Neural progenitor cell (in vitro differentiated cells): ENCODE measurements at regions not wholly inside any gene's neighbourhood (a gene's known extent, or its start where the extent isn't known, plus 50 kb on each side); places are given as distances from the start of the nearest gene placed in this dataset.

Source experiments
- DNase-seq: peaks from one replicate; pipeline ENCODE4 v3.0.0-alpha.2; 2016; ENCODE audit warnings: low spot score
- H2AFZ ChIP-seq: fragments of 200-600 bp; sonication (generic); replicated peaks from 2 replicates; pipeline ENCODE4 v1.6.1; 2016; ENCODE audit warnings: antibody characterized with exemption
- H3F3A ChIP-seq: fragments of 200-600 bp; sonication (generic); 2 replicates; pipeline ENCODE4 v1.6.1; 2016; ENCODE audit warnings: antibody characterized with exemption, low read depth
- H3K27ac ChIP-seq: fragments of 200-600 bp; sonication (generic); 2 replicates; pipeline ENCODE4 v1.5.1; 2016; ENCODE audit warnings: mild to moderate bottlenecking
- H3K27me3 ChIP-seq: fragments of 200-600 bp; sonication (generic); 2 replicates; pipeline ENCODE4 v1.6.1; 2016; ENCODE audit warnings: mild to moderate bottlenecking, moderate library complexity
- H3K36me3 ChIP-seq: fragments of 200-600 bp; sonication (generic); 2 replicates; pipeline ENCODE4 v1.5.1; 2016
- H3K4me1 ChIP-seq: fragments of 200-600 bp; sonication (generic); 2 replicates; pipeline ENCODE4 v1.6.1; 2016; ENCODE audit warnings: mixed run types
- H3K4me2 ChIP-seq: fragments of 200-600 bp; sonication (generic); 2 replicates; pipeline ENCODE4 v1.6.1; 2016
- H3K4me3 ChIP-seq: fragments of 200-600 bp; sonication (generic); 2 replicates; pipeline ENCODE4 v1.5.1; 2016
- H3K79me2 ChIP-seq: fragments of 200-600 bp; sonication (generic); 2 replicates; pipeline ENCODE4 v1.6.1; 2016; ENCODE audit warnings: low read depth
- H3K9ac ChIP-seq: fragments of 200-600 bp; sonication (generic); 2 replicates; pipeline ENCODE4 v1.6.1; 2016
- H3K9me3 ChIP-seq: fragments of 200-600 bp; sonication (generic); 2 replicates; pipeline ENCODE4 v1.5.1; 2016; ENCODE audit warnings: low read depth
- H4K20me1 ChIP-seq: fragments of 200-600 bp; sonication (generic); 2 replicates; pipeline ENCODE4 v1.6.1; 2016; ENCODE audit warnings: low read depth
- H3K27ac Mint-ChIP-seq: 3 replicates; pipeline ENCODE4 v1.8.0; 2021; ENCODE audit warnings: mixed read lengths
- H3K27me3 Mint-ChIP-seq: 2 replicates; pipeline ENCODE4 v1.8.0; 2022; ENCODE audit warnings: low read depth, mild to moderate bottlenecking, inconsistent platforms, moderate library complexity, mixed read lengths; ENCODE audit not compliant: insufficient read depth
- H3K36me3 Mint-ChIP-seq: 3 replicates; pipeline ENCODE4 v1.8.0; 2021; ENCODE audit warnings: mixed read lengths
- H3K4me1 Mint-ChIP-seq: 3 replicates; pipeline ENCODE4 v1.8.0; 2021; ENCODE audit warnings: mixed read lengths
- H3K4me3 Mint-ChIP-seq: 3 replicates; pipeline ENCODE4 v1.8.0; 2021; ENCODE audit warnings: mild to moderate bottlenecking, moderate library complexity, mixed read lengths
- H3K9me3 Mint-ChIP-seq: 3 replicates; pipeline ENCODE4 v1.8.0; 2020; ENCODE audit warnings: mixed read lengths
- EZH2 ChIP-seq: fragments of 200-600 bp; sonication (generic); IDR thresholded peaks from 2 replicates; pipeline ENCODE4 v1.6.1; 2017; ENCODE audit warnings: antibody characterized with exemption, mild to moderate bottlenecking, moderate library complexity
- EZH2phosphoT487 ChIP-seq: fragments of 200-600 bp; sonication (generic); IDR thresholded peaks from 2 replicates; pipeline ENCODE4 v1.6.1; 2017; ENCODE audit warnings: antibody characterized with exemption
- TF ChIP-seq, protein P1 (sequence below): fragments of 200-600 bp; sonication (generic); IDR thresholded peaks from 2 replicates; pipeline ENCODE4 v1.5.1; 2017; ENCODE audit warnings: antibody characterized with exemption, mild to moderate bottlenecking

GRCh38 chr12:18207266-18207665 is 54.1 kb upstream of the PIK3C2G start:
- Histone ChIP-seq H3K36me3 (no peaks in the 10 kb centered on the region), H3K27me3 (no peaks in the 10 kb centered on the region)
- H3K9me3 Mint-ChIP-seq, result no peaks in the 10 kb centered on the region

DNA sequence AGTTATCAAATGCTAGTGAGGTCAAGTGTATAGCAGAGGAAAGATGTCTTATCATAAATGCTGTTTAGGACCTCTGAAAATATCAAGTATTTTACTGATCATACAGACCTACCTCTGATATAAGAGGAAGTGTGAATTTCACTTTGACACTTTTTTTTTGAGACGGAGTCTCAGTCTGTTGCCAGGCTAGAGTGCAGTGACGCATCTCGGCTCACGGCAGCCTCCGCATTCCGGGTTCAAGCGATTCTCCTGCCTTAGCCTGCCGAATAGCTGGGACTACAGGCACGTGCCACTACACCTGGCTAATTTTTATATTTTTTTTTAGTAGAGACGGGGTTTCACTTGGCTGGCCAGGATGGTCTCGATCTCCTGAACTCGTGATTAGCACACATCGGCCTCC is 55.1 kb upstream of the PIK3C2G start:
- no peaks in the 10 kb centered on the region for H3K36me3 ChIP-seq
- no peaks in the 10 kb centered on the region for H3K4me1 Mint-ChIP-seq
- H3K27ac ChIP-seq, result no peak overlapping the region
- no peaks in the 10 kb centered on the region for H3K36me3 Mint-ChIP-seq
- no peak overlapping the region for H2AFZ ChIP-seq
- H3F3A ChIP-seq, result no peaks in the 10 kb centered on the region
- H3K4me3 Mint-ChIP-seq, result no peak overlapping the region
- H3K27ac Mint-ChIP-seq, result no peak overlapping the region
- H4K20me1 ChIP-seq, result no peaks in the 10 kb centered on the region
- no peak overlapping the region for H3K9ac ChIP-seq
- H3K4me2 ChIP-seq, result no peak overlapping the region
- no peaks in the 10 kb centered on the region for H3K9me3 Mint-ChIP-seq
- no peak for DNase-seq
- peaks cover 8% of the 10 kb centered on the region for H3K4me1 ChIP-seq
- no peaks in the 10 kb centered on the region for H3K79me2 ChIP-seq
- no peak overlapping the region for H3K4me3 ChIP-seq
- no peaks in the 10 kb centered on the region for H3K27me3 Mint-ChIP-seq
- TF ChIP-seq, protein P1, sequence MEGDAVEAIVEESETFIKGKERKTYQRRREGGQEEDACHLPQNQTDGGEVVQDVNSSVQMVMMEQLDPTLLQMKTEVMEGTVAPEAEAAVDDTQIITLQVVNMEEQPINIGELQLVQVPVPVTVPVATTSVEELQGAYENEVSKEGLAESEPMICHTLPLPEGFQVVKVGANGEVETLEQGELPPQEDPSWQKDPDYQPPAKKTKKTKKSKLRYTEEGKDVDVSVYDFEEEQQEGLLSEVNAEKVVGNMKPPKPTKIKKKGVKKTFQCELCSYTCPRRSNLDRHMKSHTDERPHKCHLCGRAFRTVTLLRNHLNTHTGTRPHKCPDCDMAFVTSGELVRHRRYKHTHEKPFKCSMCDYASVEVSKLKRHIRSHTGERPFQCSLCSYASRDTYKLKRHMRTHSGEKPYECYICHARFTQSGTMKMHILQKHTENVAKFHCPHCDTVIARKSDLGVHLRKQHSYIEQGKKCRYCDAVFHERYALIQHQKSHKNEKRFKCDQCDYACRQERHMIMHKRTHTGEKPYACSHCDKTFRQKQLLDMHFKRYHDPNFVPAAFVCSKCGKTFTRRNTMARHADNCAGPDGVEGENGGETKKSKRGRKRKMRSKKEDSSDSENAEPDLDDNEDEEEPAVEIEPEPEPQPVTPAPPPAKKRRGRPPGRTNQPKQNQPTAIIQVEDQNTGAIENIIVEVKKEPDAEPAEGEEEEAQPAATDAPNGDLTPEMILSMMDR, result no peak
- no peak for TF ChIP-seq EZH2
- no peak for TF ChIP-seq EZH2phosphoT487
- H3K27me3 ChIP-seq, result no peaks in the 10 kb centered on the region
- no peaks in the 10 kb centered on the region for H3K9me3 ChIP-seq

More at GRCh38 chr12:18207266-18207665, 54.1 kb upstream of the PIK3C2G start:
- H3K4me3 Mint-ChIP-seq, result no peak overlapping the region
- Histone ChIP-seq H3K27ac (no peak overlapping the region), H3F3A (no peaks in the 10 kb centered on the region), H2AFZ (no peak overlapping the region), H3K4me2 (no peak overlapping the region), H4K20me1 (no peaks in the 10 kb centered on the region), H3K9me3 (no peaks in the 10 kb centered on the region), H3K4me3 (no peak overlapping the region), H3K4me1 (peaks cover 10% of the 10 kb centered on the region), H3K9ac (no peak overlapping the region), H3K79me2 (no peaks in the 10 kb centered on the region)
- no peaks in the 10 kb centered on the region for H3K4me1 Mint-ChIP-seq
- H3K27me3 Mint-ChIP-seq, result no peaks in the 10 kb centered on the region
- DNase-seq, result no peak
- no peak overlapping the region for H3K27ac Mint-ChIP-seq
- TF ChIP-seq, protein P1, result no peak
- TF ChIP-seq EZH2, result no peak
- TF ChIP-seq EZH2phosphoT487, result no peak
- no peaks in the 10 kb centered on the region for H3K36me3 Mint-ChIP-seq

GRCh38 chr12:18204053-18204452 is 57.3 kb upstream of the PIK3C2G start:
- no peak overlapping the region for H3K4me3 ChIP-seq
- no peak overlapping the region for H3K27ac ChIP-seq
- H3K9me3 ChIP-seq, result no peaks in the 10 kb centered on the region
- no peaks in the 10 kb centered on the region for H3K4me1 Mint-ChIP-seq
- no peaks in the 10 kb centered on the region for H3K36me3 Mint-ChIP-seq
- no peak overlapping the region for H2AFZ ChIP-seq
- H3K9me3 Mint-ChIP-seq, result no peaks in the 10 kb centered on the region
- no peaks in the 10 kb centered on the region for H3K27me3 Mint-ChIP-seq
- no peak overlapping the region for H3K9ac ChIP-seq
- H3K4me2 ChIP-seq, result no peak overlapping the region
- no peak overlapping the region for H3K4me3 Mint-ChIP-seq
- H3K27ac Mint-ChIP-seq, result no peak overlapping the region
- no peaks in the 10 kb centered on the region for H4K20me1 ChIP-seq
- H3K4me1 ChIP-seq, result no peaks in the 10 kb centered on the region
- H3K36me3 ChIP-seq, result no peaks in the 10 kb centered on the region
- H3K79me2 ChIP-seq, result no peaks in the 10 kb centered on the region
- H3K27me3 ChIP-seq, result no peaks in the 10 kb centered on the region
- TF ChIP-seq EZH2phosphoT487, result no peak
- TF ChIP-seq EZH2, result no peak
- TF ChIP-seq, protein P1, result no peak
- H3F3A ChIP-seq, result no peaks in the 10 kb centered on the region
- DNase-seq, result no peak

- Histone ChIP-seq H3K4me1 (no peaks in the 10 kb centered on the region), H3F3A (no peaks in the 10 kb centered on the region), H4K20me1 (no peaks in the 10 kb centered on the region), H3K4me2 (no peak overlapping the region), H3K9ac (no peak overlapping the region), H2AFZ (no peak overlapping the region), H3K4me3 (no peak overlapping the region), H3K27ac (no peak overlapping the region), H3K79me2 (no peaks in the 10 kb centered on the region), H3K27me3 (no peaks in the 10 kb centered on the region), H3K36me3 (no peaks in the 10 kb centered on the region), H3K9me3 (no peaks in the 10 kb centered on the region)
- Mint-ChIP-seq H3K27ac (no peak overlapping the region), H3K4me3 (no peak overlapping the region), H3K27me3 (no peaks in the 10 kb centered on the region), H3K36me3 (no peaks in the 10 kb centered on the region), H3K9me3 (peaks cover 7% of the 10 kb centered on the region), H3K4me1 (no peaks in the 10 kb centered on the region)
- peak; percentile 4 for DNase-seq
- TF ChIP-seq, protein P1, result no peak
- no peak for TF ChIP-seq EZH2
- TF ChIP-seq EZH2phosphoT487, result no peak
Observed at GRCh38 chr12:18192119-18192518, 69.2 kb upstream of the PIK3C2G start.
